ENCODE measurements at regions not wholly inside any gene's neighbourhood (a gene's known extent, or its start where the extent isn't known, plus 50 kb on each side); places are given as distances from the start of the nearest gene placed in this dataset.

GRCh38 chr5:54360925-54361662 lies 50.7 kb upstream of the ARL15 start:
- TF ChIP-seq CTCF (IDR thresholded peaks at IDR 0.05 in 4 of 5, conservative IDR thresholded peaks at IDR 0.05 in 1 of 5) (no peak), POLR2A (IDR thresholded peaks at IDR 0.05) (no peak)

Data from gastrocnemius medialis (tissue), 4 donors.